ENCODE measurements at regions not wholly inside any gene's neighbourhood (a gene's known extent, or its start where the extent isn't known, plus 50 kb on each side); places are given as distances from the start of the nearest gene placed in this dataset.

DNA sequence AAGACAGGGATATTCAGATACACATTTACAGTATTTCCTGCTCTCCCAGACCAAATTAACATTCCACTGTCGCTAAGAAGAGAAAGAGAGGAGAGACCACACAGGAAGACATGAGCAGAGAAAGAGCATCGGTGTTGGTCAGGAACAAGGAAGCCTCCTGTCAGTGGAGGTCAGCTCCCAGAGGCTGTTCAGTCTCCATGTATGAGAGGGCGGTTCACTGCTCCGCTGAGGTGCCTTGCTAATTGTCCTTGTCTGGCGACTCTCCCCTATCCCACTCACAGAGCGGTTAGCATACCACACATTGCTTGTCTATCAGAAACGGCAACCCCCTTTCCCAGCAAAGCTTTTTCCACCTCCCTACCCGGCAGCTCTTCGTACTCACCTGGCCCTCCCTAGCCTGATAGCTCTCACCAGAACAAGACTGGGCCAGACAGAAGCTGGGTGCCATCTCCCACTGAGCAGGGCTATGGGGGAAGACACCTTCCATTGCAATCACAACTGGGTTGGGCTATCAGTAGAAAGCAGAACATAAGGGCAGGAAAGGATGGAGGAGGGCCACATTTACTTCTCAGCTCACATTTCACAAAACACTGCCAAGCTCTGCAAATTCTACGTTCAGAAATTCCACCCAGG is 58.6 kb upstream of the LMNB1 start:
- DNase-seq (ENCODE audit: insufficient read length, low spot score) (no peak), FAIRE-seq (no peak)
- TF ChIP-seq, protein P1, sequence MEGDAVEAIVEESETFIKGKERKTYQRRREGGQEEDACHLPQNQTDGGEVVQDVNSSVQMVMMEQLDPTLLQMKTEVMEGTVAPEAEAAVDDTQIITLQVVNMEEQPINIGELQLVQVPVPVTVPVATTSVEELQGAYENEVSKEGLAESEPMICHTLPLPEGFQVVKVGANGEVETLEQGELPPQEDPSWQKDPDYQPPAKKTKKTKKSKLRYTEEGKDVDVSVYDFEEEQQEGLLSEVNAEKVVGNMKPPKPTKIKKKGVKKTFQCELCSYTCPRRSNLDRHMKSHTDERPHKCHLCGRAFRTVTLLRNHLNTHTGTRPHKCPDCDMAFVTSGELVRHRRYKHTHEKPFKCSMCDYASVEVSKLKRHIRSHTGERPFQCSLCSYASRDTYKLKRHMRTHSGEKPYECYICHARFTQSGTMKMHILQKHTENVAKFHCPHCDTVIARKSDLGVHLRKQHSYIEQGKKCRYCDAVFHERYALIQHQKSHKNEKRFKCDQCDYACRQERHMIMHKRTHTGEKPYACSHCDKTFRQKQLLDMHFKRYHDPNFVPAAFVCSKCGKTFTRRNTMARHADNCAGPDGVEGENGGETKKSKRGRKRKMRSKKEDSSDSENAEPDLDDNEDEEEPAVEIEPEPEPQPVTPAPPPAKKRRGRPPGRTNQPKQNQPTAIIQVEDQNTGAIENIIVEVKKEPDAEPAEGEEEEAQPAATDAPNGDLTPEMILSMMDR (IDR thresholded peaks at IDR 0.05; ENCODE audit: insufficient read depth, missing control alignments), result no peak

DNA sequence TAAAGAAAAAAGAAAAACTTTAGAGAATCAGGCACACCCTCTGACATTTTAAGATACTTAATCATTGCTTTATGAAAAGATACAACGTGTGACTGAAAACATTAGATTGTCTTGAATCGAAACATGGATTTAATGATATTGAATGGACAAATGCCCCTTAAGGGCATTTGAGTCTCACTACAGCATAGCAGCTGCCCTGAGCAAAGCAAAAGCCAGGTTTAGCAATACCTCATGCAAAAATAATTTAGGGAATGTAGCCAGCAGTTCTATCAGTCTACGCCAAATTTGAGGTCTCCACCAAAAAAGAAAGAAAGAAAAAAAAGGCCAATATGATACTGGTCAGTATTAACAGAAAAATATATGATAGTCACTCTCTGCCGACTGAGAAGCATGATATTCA is 56.6 kb upstream of the LMNB1 start:
- FAIRE-seq, result no peak
- DNase-seq (ENCODE audit: insufficient read length, low spot score), result no peak
- TF ChIP-seq, protein P1 (IDR thresholded peaks at IDR 0.05; ENCODE audit: insufficient read depth, missing control alignments), result no peak

DNA sequence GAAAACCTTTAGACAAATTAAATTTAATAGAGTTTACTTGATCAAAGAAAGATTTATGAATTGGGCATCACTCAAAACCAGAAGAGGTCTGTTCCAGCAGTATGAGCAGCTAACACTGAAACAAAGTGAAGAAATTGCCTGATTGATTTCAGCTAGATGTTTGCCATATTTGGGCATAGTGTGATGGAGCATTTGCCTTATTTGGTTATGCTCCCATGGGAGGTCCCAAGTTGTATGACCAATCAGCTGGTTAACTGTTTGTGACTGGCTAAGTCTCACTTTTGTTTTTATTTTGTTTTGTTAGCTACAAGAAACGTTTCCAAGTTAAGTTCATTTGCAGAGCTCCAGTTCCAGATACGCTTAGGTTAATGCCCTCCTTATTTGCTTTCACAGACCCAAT is 53.3 kb upstream of the LMNB1 start:
- FAIRE-seq, result no peak
- DNase-seq (ENCODE audit: insufficient read length, low spot score), result no peak

More for the DNA sequence above, 53.3 kb upstream of the LMNB1 start:
- TF ChIP-seq, protein P1 (IDR thresholded peaks at IDR 0.05; ENCODE audit: insufficient read depth, missing control alignments), result no peak
